ENCODE measurements at regions not wholly inside any gene's neighbourhood (a gene's known extent, or its start where the extent isn't known, plus 50 kb on each side); places are given as distances from the start of the nearest gene placed in this dataset.

GRCh38 chr1:234893725-234894630 is 234.7 kb downstream of the TOMM20 start:
- Histone ChIP-seq H3K27me3 (ENCODE audit: insufficient read depth, low read length) (no peaks in the 10 kb centered on the region), H4K20me1 (ENCODE audit: insufficient read depth) (no peaks in the 10 kb centered on the region), H3K4me2 (ENCODE audit: low read length) (no peak overlapping the region), H3K9me3 (ENCODE audit: control insufficient read depth in 1 of 2, insufficient read depth in 1 of 2, low read depth in 1 of 2, low read length in 2 of 2) (no peaks in the 10 kb centered on the region), H3K79me2 (ENCODE audit: insufficient read depth, low read length) (no peaks in the 10 kb centered on the region), H3K9me2 (ENCODE audit: insufficient read depth) (no peaks in the 10 kb centered on the region), H3K36me3 (ENCODE audit: control insufficient read depth in 1 of 2, insufficient read depth in 2 of 2, low read length in 2 of 2) (no peaks in the 10 kb centered on the region), H3K27ac (ENCODE audit: low read depth, low read length) (no peak overlapping the region), H2AFZ (ENCODE audit: low read depth, low read length, poor library complexity, severe bottlenecking) (no peak overlapping the region), H3K4me1 (ENCODE audit: control insufficient read depth in 1 of 2, insufficient read depth in 2 of 2, low read length in 2 of 2) (peaks cover 0 to 4% of the 10 kb centered on the region in 2 experiments; a peak in 1 of 4 replicates), H3K4me3 (replicated peaks in 1 of 2; ENCODE audit: low read depth in 1 of 2, low read length in 2 of 2) (no peak overlapping the region), H3K9ac (ENCODE audit: low read length) (no peak overlapping the region)
- RAD21 ChIA-PET (ENCODE audit: low non-redundant PET in 1 of 2, low total read pairs in 2 of 2, uncharacterized antibody in 2 of 2, unreplicated experiment in 2 of 2), result no interaction called here
- POLR2A ChIA-PET, result no interaction called here
- BruUV-seq (replicated peaks), result no TSS peak
- TF ChIP-seq ELF1 (IDR thresholded peaks at IDR 0.05; ENCODE audit: borderline replicate concordance, low read depth) (no peak), TCF7L2 (IDR thresholded peaks at IDR 0.05; ENCODE audit: borderline replicate concordance, extremely low read depth, insufficient read depth, insufficient read length) (no peak), EZH2 (IDR thresholded peaks at IDR 0.05) (no peak), FOSL1 (IDR thresholded peaks at IDR 0.05; ENCODE audit: low read depth) (0 out of 2 replicates have a peak, but pooled peaks have one; percentile 11)
- no peak for ATAC-seq
- CTCF ChIA-PET, result no interaction called here
- intact Hi-C loops (cut with micrococcal nuclease), result no loop called here
- no peak for DNase-seq (ENCODE audit: low read depth, low spot score)

GRCh38 chr1:234893359-234893724 is 235.3 kb downstream of the TOMM20 start:
- Histone ChIP-seq H3K9me2 (ENCODE audit: insufficient read depth) (no peaks in the 10 kb centered on the region), H3K27ac (ENCODE audit: low read depth, low read length) (no peak overlapping the region), H3K79me2 (ENCODE audit: insufficient read depth, low read length) (no peaks in the 10 kb centered on the region), H4K20me1 (ENCODE audit: insufficient read depth) (no peaks in the 10 kb centered on the region), H3K4me2 (ENCODE audit: low read length) (no peak overlapping the region), H3K9ac (ENCODE audit: low read length) (no peak overlapping the region), H3K4me1 (ENCODE audit: control insufficient read depth in 1 of 2, insufficient read depth in 2 of 2, low read length in 2 of 2) (peaks cover 0 to 4% of the 10 kb centered on the region in 2 experiments; a peak in 1 of 4 replicates), H3K36me3 (ENCODE audit: control insufficient read depth in 1 of 2, insufficient read depth in 2 of 2, low read length in 2 of 2) (no peaks in the 10 kb centered on the region), H3K27me3 (ENCODE audit: insufficient read depth, low read length) (no peaks in the 10 kb centered on the region), H3K9me3 (ENCODE audit: control insufficient read depth in 1 of 2, insufficient read depth in 1 of 2, low read depth in 1 of 2, low read length in 2 of 2) (no peaks in the 10 kb centered on the region), H3K4me3 (replicated peaks in 1 of 2; ENCODE audit: low read depth in 1 of 2, low read length in 2 of 2) (no peak overlapping the region), H2AFZ (ENCODE audit: low read depth, low read length, poor library complexity, severe bottlenecking) (no peak overlapping the region)
- no peak for ATAC-seq
- no TSS peak for BruUV-seq (replicated peaks)
- intact Hi-C loops (cut with micrococcal nuclease), result no loop called here
- TF ChIP-seq SP1 (IDR thresholded peaks at IDR 0.05; ENCODE audit: low read depth), result no peak
- no peak for TF ChIP-seq POLR2A (IDR thresholded peaks at IDR 0.05; ENCODE audit: borderline replicate concordance, extremely low read depth, insufficient read depth, insufficient read length)
- TF ChIP-seq FOSL1 (IDR thresholded peaks at IDR 0.05; ENCODE audit: low read depth), result no peak
- TF ChIP-seq RAD21 (IDR thresholded peaks at IDR 0.05; ENCODE audit: low read depth), result no peak
- TF ChIP-seq ATF3 (IDR thresholded peaks at IDR 0.05), result no peak
- no peak for TF ChIP-seq YY1 (IDR thresholded peaks at IDR 0.05; ENCODE audit: extremely low read depth, insufficient replicate concordance, low read depth, low read length)
- TF ChIP-seq JUND (IDR thresholded peaks at IDR 0.05), result no peak
- TF ChIP-seq ELF1 (IDR thresholded peaks at IDR 0.05; ENCODE audit: borderline replicate concordance, low read depth), result no peak
- no peak for TF ChIP-seq EZH2phosphoT487 (IDR thresholded peaks at IDR 0.05; ENCODE audit: borderline replicate concordance)
- no peak for TF ChIP-seq CEBPB (IDR thresholded peaks at IDR 0.05; ENCODE audit: low read depth)
- TF ChIP-seq ZFX (IDR thresholded peaks at IDR 0.05), result no peak
- no peak for TF ChIP-seq POLR2AphosphoS5 (IDR thresholded peaks at IDR 0.05; ENCODE audit: low read depth, low read length)
- no peak for TF ChIP-seq CTCF (IDR thresholded peaks at IDR 0.05 in 2 of 3, conservative IDR thresholded peaks at IDR 0.05 in 1 of 3; ENCODE audit: borderline replicate concordance in 1 of 3, insufficient read depth in 1 of 3, low read depth in 2 of 3, low read length in 2 of 3)
- TF ChIP-seq SRF (IDR thresholded peaks at IDR 0.05; ENCODE audit: low read depth), result no peak
- no peak for TF ChIP-seq SIN3A (IDR thresholded peaks at IDR 0.05; ENCODE audit: low read depth)
- ChIA-PET POLR2A (no interaction called here), RAD21 (ENCODE audit: low non-redundant PET in 1 of 2, low total read pairs in 2 of 2, uncharacterized antibody in 2 of 2, unreplicated experiment in 2 of 2) (no interaction called here), CTCF (no interaction called here)
- DNase-seq (ENCODE audit: low read depth, low spot score), result no peak
